B cell (primary cell): ENCODE measurements at regions not wholly inside any gene's neighbourhood (a gene's known extent, or its start where the extent isn't known, plus 50 kb on each side); places are given as distances from the start of the nearest gene placed in this dataset.

Source experiments
- ATAC-seq: fragments of 200-7000 bp; cut with Tn5 transposase; one replicate; pipeline ENCODE4 v1.10.0; 2021; ENCODE audit warnings: low read depth, mild to moderate bottlenecking, moderate number of reproducible peaks, moderate library complexity
- CTCF ChIA-PET: fragments of 350-600 bp; sonication (Branson Sonifier 250); formaldehyde crosslinking; loops from one replicate; lab custom pipeline; 2021; ENCODE audit warnings: antibody characterized with exemption, inconsistent platforms; lab: Charles Lee
- POLR2A ChIA-PET: fragments of 350-600 bp; sonication (Branson Sonifier 250); formaldehyde crosslinking; loops from one replicate; lab custom pipeline; 2021; ENCODE audit warnings: antibody characterized with exemption; lab: Charles Lee
- DNase-seq: peaks from one replicate; pipeline ENCODE4 v3.0.0; 2013
- H2AFZ ChIP-seq: 2 replicates; pipeline ENCODE4 v1.6.1; 2012; ENCODE audit warnings: mild to moderate bottlenecking, low read depth, low read length; ENCODE audit not compliant: insufficient read depth, poor library complexity, severe bottlenecking
- H3K27ac ChIP-seq, 2 donors: 1 replicate in 1 of 2; 2 replicates in 1 of 2; pipeline ENCODE4 v1.5.1; 2012 to 2013; ENCODE audit warnings: low read length in 2 of 2, mild to moderate bottlenecking in 2 of 2, moderate library complexity in 1 of 2
- H3K27me3 ChIP-seq, 4 experiments: fragments of 200-600 bp in 1 of 4; sonication (generic) in 1 of 4; replicated peaks in 1 of 4; 1 replicate in 2 of 4; 2 replicates in 2 of 4; pipeline versions ENCODE4 v1.6.1 to v1.7.0; 2013 to 2016; ENCODE audit warnings: low read length in 3 of 4, mild to moderate bottlenecking in 2 of 4, mixed read lengths in 1 of 4, moderate library complexity in 1 of 4; ENCODE audit not compliant: insufficient read depth in 4 of 4, control insufficient read depth in 3 of 4; ENCODE audit errors: control extremely low read depth in 1 of 4
- H3K36me3 ChIP-seq, 2 experiments: replicated peaks in 1 of 2; 1 replicate in 1 of 2; 2 replicates in 1 of 2; pipeline versions ENCODE4 v1.6.1 to v1.7.1; 2013; ENCODE audit warnings: low read length in 1 of 2; ENCODE audit not compliant: insufficient read depth in 2 of 2, control insufficient read depth in 1 of 2; ENCODE audit errors: control extremely low read depth in 1 of 2, extremely low read depth in 1 of 2
- H3K4me1 ChIP-seq, 2 donors: fragments of 200-600 bp in 1 of 2; sonication (generic) in 1 of 2; 1 replicate in 1 of 2; 2 replicates in 1 of 2; pipeline versions ENCODE4 v1.5.1 to v1.6.1; 2013 to 2017; ENCODE audit warnings: low read length in 2 of 2; ENCODE audit not compliant: control insufficient read depth in 2 of 2, insufficient read depth in 2 of 2
- H3K4me2 ChIP-seq: replicated peaks from 2 replicates; pipeline ENCODE3; 2012; ENCODE audit warnings: mild to moderate bottlenecking, low read depth, low read length; ENCODE audit not compliant: poor library complexity, severe bottlenecking
- H3K4me3 ChIP-seq, 5 experiments: fragments of 200-600 bp in 1 of 5; sonication (generic) in 1 of 5; 1 replicate in 3 of 5; 2 replicates in 2 of 5; pipeline versions ENCODE4 v1.5.1 to v1.7.0; 2011 to 2016; ENCODE audit warnings: low read length in 4 of 5, mild to moderate bottlenecking in 4 of 5, low read depth in 2 of 5, control low read depth in 1 of 5, moderate library complexity in 1 of 5; ENCODE audit not compliant: insufficient read depth in 1 of 5; ENCODE audit errors: control extremely low read depth in 1 of 5, extremely low read depth in 1 of 5
- H3K79me2 ChIP-seq: fragments of 200-600 bp; sonication (generic); one replicate; pipeline ENCODE4 v1.6.0; 2016; ENCODE audit warnings: low read length; ENCODE audit not compliant: control insufficient read depth, insufficient read depth
- H3K9ac ChIP-seq: fragments of 200-600 bp; sonication (generic); 2 replicates; pipeline ENCODE4 v1.6.1; 2017; ENCODE audit warnings: mild to moderate bottlenecking, low read length, moderate library complexity
- H3K9me3 ChIP-seq, 3 donors: one replicate each; pipeline versions ENCODE4 v1.6.1 to v1.7.1; 2013; ENCODE audit warnings: low read length in 2 of 3; ENCODE audit not compliant: control insufficient read depth in 2 of 3, insufficient read depth in 1 of 3; ENCODE audit errors: control extremely low read depth in 1 of 3
- H4K20me1 ChIP-seq: 2 replicates; pipeline ENCODE4 v1.6.0; 2012; ENCODE audit warnings: mild to moderate bottlenecking, low read length; ENCODE audit not compliant: insufficient read depth, control insufficient read depth, poor library complexity, severe bottlenecking
- H3K27ac Mint-ChIP-seq: one replicate; pipeline ENCODE4 v1.8.0; 2021; ENCODE audit warnings: mixed read lengths
- H3K27me3 Mint-ChIP-seq: one replicate; pipeline ENCODE4 v1.8.0; 2021; ENCODE audit warnings: mixed read lengths
- H3K4me1 Mint-ChIP-seq: one replicate; pipeline ENCODE4 v1.8.0; 2021; ENCODE audit warnings: mixed read lengths
- H3K4me3 Mint-ChIP-seq: one replicate; pipeline ENCODE4 v1.8.0; 2021; ENCODE audit warnings: mixed read lengths
- H3K9me3 Mint-ChIP-seq: one replicate; pipeline ENCODE4 v1.8.0; 2022; ENCODE audit warnings: mixed read lengths; ENCODE audit not compliant: insufficient read depth
- CTCF ChIP-seq: fragments of 200-600 bp; IDR thresholded peaks from one replicate; pipeline ENCODE4 v1.8.0; 2022; ENCODE audit warnings: antibody characterized with exemption, mild to moderate bottlenecking
- EZH2 ChIP-seq: IDR thresholded peaks from 2 replicates; pipeline ENCODE4 v1.6.1; 2012; ENCODE audit warnings: borderline replicate concordance, low read depth, mild to moderate bottlenecking, moderate library complexity, low read length; ENCODE audit not compliant: insufficient read depth, poor library complexity, severe bottlenecking
- WGBS: methylation state at CpG from one replicate; pipeline ENCODE4 v1.1.5; 2013; ENCODE audit warnings: missing lambda C conversion rate; ENCODE audit not compliant: insufficient coverage; 5-methylcytosine and 5-hydroxymethylcytosine counted together
- intact Hi-C: fragments of 100-400 bp; cut with micrococcal nuclease; formaldehyde crosslinking; loops from one replicate; pipeline ENCODE4 v1.10.0; 2022

- no peaks in the 10 kb centered on the region for H3K36me3 ChIP-seq
- intact Hi-C loops: no loop called here
- no peak for TF ChIP-seq EZH2
- no peak for TF ChIP-seq CTCF
- H3K27me3 ChIP-seq: no peaks in the 10 kb centered on the region
- no peak overlapping the region for H3K4me3 ChIP-seq
- H3K4me1 Mint-ChIP-seq: no peaks in the 10 kb centered on the region
- no peak overlapping the region for H3K27ac Mint-ChIP-seq
- POLR2A ChIA-PET: no interaction called here
- no peaks in the 10 kb centered on the region for H3K9me3 Mint-ChIP-seq
- H3K79me2 ChIP-seq: no peaks in the 10 kb centered on the region
- no peaks in the 10 kb centered on the region for H3K4me1 ChIP-seq
- H3K27me3 Mint-ChIP-seq: peaks cover 9% of the 10 kb centered on the region
- H2AFZ ChIP-seq: no peak overlapping the region
- ATAC-seq: no peak
- CTCF ChIA-PET: no interaction called here
- H3K9ac ChIP-seq: no peak overlapping the region
- H3K27ac ChIP-seq: no peak overlapping the region
- H3K4me2 ChIP-seq: no peak overlapping the region
- no peak overlapping the region for H3K4me3 Mint-ChIP-seq
- no peaks in the 10 kb centered on the region for H4K20me1 ChIP-seq
- peaks cover 0 to 4% (median 0%) of the 10 kb centered on the region in 3 donors for H3K9me3 ChIP-seq
- no peak for DNase-seq
These were observed 126.9 kb upstream of the ETS2 start for GRCh38 chr21:38678827-38679226.

- no peak overlapping the region for H2AFZ ChIP-seq
- no peak overlapping the region for H3K4me3 Mint-ChIP-seq
These were observed 126.2 kb upstream of the ETS2 start for GRCh38 chr21:38679534-38679933.

More at GRCh38 chr21:38679534-38679933, 126.2 kb upstream of the ETS2 start:
- Histone ChIP-seq H4K20me1 (no peaks in the 10 kb centered on the region), H3K4me1 (no peaks in the 10 kb centered on the region), H3K9ac (no peak overlapping the region), H3K4me3 (no peak overlapping the region), H3K9me3 (peaks cover 0 to 4% (median 0%) of the 10 kb centered on the region in 3 donors), H3K27me3 (no peaks in the 10 kb centered on the region), H3K79me2 (no peaks in the 10 kb centered on the region), H3K4me2 (no peak overlapping the region), H3K27ac (no peak overlapping the region), H3K36me3 (no peaks in the 10 kb centered on the region)
- Mint-ChIP-seq H3K27ac (no peak overlapping the region), H3K9me3 (no peaks in the 10 kb centered on the region), H3K4me1 (no peaks in the 10 kb centered on the region), H3K27me3 (peaks cover 9% of the 10 kb centered on the region)
- ChIA-PET CTCF (no interaction called here), POLR2A (no interaction called here)
- 80% methylated on average over 1 of the region's 4 CpGs for WGBS
- no peak for ATAC-seq
- DNase-seq: no peak
- TF ChIP-seq EZH2 (no peak), CTCF (no peak)
- intact Hi-C loops: no loop called here
